ENCODE measurements at regions not wholly inside any gene's neighbourhood (a gene's known extent, or its start where the extent isn't known, plus 50 kb on each side); places are given as distances from the start of the nearest gene placed in this dataset.

DNA sequence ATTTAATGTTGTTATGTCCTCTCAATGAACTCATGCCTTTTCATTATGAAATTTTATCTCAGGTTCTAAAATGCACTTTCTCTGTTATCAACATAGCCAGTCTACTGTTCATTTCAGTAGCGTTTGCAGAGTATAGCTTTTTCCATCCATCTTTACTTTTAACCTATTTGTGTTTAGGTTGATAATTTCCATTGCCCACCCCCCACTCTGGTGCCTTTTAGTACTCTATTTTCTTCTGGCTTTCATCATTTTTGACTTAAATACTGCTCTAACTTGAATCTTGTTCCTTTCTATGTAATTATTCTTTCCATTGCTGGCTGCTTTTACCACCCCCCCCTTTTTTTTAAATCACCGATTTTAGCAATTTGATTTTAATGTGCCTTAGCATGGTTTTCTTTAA is 585.0 kb upstream of the LRATD1 start:
- no peaks in the 10 kb centered on the region for H3K36me3 ChIP-seq
- TF ChIP-seq, protein P1, sequence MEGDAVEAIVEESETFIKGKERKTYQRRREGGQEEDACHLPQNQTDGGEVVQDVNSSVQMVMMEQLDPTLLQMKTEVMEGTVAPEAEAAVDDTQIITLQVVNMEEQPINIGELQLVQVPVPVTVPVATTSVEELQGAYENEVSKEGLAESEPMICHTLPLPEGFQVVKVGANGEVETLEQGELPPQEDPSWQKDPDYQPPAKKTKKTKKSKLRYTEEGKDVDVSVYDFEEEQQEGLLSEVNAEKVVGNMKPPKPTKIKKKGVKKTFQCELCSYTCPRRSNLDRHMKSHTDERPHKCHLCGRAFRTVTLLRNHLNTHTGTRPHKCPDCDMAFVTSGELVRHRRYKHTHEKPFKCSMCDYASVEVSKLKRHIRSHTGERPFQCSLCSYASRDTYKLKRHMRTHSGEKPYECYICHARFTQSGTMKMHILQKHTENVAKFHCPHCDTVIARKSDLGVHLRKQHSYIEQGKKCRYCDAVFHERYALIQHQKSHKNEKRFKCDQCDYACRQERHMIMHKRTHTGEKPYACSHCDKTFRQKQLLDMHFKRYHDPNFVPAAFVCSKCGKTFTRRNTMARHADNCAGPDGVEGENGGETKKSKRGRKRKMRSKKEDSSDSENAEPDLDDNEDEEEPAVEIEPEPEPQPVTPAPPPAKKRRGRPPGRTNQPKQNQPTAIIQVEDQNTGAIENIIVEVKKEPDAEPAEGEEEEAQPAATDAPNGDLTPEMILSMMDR (IDR thresholded peaks at IDR 0.05), result no peak
- ATAC-seq (no peak), DNase-seq (no peak)
- H3K4me1 ChIP-seq, result no peaks in the 10 kb centered on the region
- intact Hi-C loops (cut with DNase I), result no loop called here
- H3K27me3 ChIP-seq, result no peaks in the 10 kb centered on the region
- H3K27ac ChIP-seq, result no peak overlapping the region
- 68% methylated on average over 2 of the region's 2 CpGs for WGBS (ENCODE audit: insufficient coverage, low coverage, low lambda C conversion rate, missing lambda C conversion rate)
- H3K4me3 ChIP-seq, result no peak overlapping the region
- H3K9me3 ChIP-seq, result peaks cover 0 to 2% (median 0%) of the 10 kb centered on the region in 4 donors

DNA sequence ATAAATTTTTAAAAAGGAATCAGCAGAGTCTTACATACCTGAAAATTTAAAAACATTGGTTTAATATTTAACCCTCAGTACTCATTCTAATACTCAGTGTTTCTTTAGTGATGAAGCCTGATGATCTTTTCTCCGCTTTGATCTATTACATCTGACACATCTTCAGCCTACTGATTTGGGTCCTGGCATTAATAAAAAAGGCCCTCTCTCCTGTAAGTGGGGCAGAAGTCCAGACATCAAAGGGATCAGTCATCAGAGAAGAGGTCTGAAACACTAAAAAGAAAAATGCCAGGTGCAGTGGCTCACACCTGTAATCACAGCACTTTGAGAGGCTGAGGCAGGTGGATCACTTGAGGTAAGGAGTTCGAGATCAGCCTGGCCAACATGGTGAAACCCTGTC is 581.1 kb upstream of the LRATD1 start:
- Histone ChIP-seq H3K27me3 (no peaks in the 10 kb centered on the region), H3K36me3 (no peaks in the 10 kb centered on the region), H3K27ac (no peak overlapping the region), H3K9me3 (peaks cover 0 to 2% (median 0%) of the 10 kb centered on the region in 4 donors), H3K4me1 (no peaks in the 10 kb centered on the region), H3K4me3 (no peak overlapping the region)
- intact Hi-C loops (cut with DNase I), result no loop called here
- 63% methylated on average over 2 of the region's 2 CpGs for WGBS (ENCODE audit: insufficient coverage, low coverage, low lambda C conversion rate, missing lambda C conversion rate)
- no peak for ATAC-seq
- no peak for DNase-seq
- no peak for TF ChIP-seq POLR2A (IDR thresholded peaks at IDR 0.05)
- TF ChIP-seq, protein P1 (IDR thresholded peaks at IDR 0.05), result no peak

DNA sequence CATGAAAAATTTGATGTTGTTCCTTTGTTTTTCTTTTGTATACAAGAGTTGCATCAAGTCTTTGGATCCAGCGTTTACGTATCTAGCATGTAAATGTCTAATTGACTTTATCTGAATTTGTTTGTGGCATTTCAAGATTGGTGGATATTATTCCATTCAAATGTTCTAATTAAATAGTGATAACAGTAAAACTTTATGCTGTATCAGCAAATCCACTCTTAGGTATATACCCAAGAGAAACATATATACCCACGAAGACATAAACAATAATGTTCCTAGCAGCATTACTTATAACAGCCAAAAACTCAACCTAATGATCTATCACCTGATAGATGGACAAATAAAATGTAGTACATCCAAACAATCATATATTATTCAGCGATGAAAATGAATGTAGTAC is 579.4 kb upstream of the LRATD1 start:
- H3K4me1 ChIP-seq, result no peaks in the 10 kb centered on the region
- no peak for ATAC-seq
- DNase-seq, result no peak
- TF ChIP-seq POLR2A (IDR thresholded peaks at IDR 0.05), result no peak
- TF ChIP-seq, protein P1 (IDR thresholded peaks at IDR 0.05), result no peak
- H3K27ac ChIP-seq, result no peak overlapping the region
- intact Hi-C loops (cut with DNase I), result no loop called here
- peaks cover 0 to 1% (median 0%) of the 10 kb centered on the region in 4 donors for H3K9me3 ChIP-seq
- H3K36me3 ChIP-seq, result no peaks in the 10 kb centered on the region
- no peaks in the 10 kb centered on the region for H3K27me3 ChIP-seq
- H3K4me3 ChIP-seq, result no peak overlapping the region
- WGBS (ENCODE audit: insufficient coverage, low coverage, low lambda C conversion rate, missing lambda C conversion rate), result 61% methylated on average over 4 of the region's 4 CpGs

DNA sequence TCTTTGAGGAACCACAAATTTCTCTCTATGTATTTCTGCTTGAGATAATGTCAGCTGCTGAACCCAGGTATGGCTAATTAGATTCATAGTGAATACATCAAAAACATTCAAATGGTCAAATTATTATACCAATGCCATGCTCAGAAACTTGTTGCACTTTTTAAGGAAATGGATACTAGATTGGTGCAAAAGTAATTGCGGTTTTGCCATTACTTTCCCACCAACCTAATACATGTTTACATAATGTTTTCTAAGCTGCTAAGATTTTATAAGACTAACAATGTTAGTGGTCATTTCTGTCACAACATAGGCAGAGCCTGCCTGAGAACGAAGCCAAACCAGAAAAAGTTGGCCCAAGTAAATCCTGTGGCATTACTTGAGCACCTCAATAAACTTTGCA is 568.2 kb upstream of the LRATD1 start:
- H3K9me3 ChIP-seq, result no peaks in the 10 kb centered on the region
- no peaks in the 10 kb centered on the region for H3K27me3 ChIP-seq
- no peaks in the 10 kb centered on the region for H3K36me3 ChIP-seq
- DNase-seq (no peak), ATAC-seq (no peak)
- H3K4me3 ChIP-seq, result no peak overlapping the region
- TF ChIP-seq, protein P1 (IDR thresholded peaks at IDR 0.05), result no peak
- TF ChIP-seq POLR2A (IDR thresholded peaks at IDR 0.05), result no peak
- no peaks in the 10 kb centered on the region for H3K4me1 ChIP-seq
- H3K27ac ChIP-seq, result no peak overlapping the region
- 41% methylated on average over 2 of the region's 2 CpGs for WGBS (ENCODE audit: insufficient coverage, low coverage, low lambda C conversion rate, missing lambda C conversion rate)
- intact Hi-C loops (cut with DNase I), result no loop called here

DNA sequence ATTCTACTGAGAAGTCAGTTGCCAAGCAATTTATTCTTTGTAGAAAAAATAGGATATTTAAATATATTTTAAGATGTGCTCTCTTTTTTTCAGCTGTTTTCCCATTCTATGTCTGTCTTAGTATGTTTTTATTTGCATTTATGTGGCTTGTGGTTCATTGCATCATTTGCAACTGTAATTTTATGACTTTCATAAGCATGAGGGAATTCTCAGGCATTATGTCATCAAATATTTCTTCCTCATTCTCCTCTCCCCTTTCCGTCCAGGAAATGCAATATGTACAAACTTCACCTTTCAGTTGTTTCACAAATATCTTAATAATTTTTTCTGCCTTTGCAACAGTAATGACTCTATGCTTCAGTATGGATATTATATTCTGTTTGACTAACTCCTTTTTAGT is 560.2 kb upstream of the LRATD1 start:
- H3K4me1 ChIP-seq, result no peaks in the 10 kb centered on the region
- H3K4me3 ChIP-seq, result no peak overlapping the region
- intact Hi-C loops (cut with DNase I), result no loop called here
- no peaks in the 10 kb centered on the region for H3K9me3 ChIP-seq
- no peaks in the 10 kb centered on the region for H3K36me3 ChIP-seq
- H3K27me3 ChIP-seq, result no peaks in the 10 kb centered on the region
- ATAC-seq, result no peak
- WGBS (ENCODE audit: insufficient coverage, low coverage, low lambda C conversion rate, missing lambda C conversion rate), result 14% methylated on average over 1 of the region's 1 CpG
- TF ChIP-seq, protein P1 (IDR thresholded peaks at IDR 0.05), result no peak
- no peak for TF ChIP-seq POLR2A (IDR thresholded peaks at IDR 0.05)
- no peak for DNase-seq
- H3K27ac ChIP-seq, result no peak overlapping the region

Measured in right lobe of liver (tissue), 6 donors.